Panc1 (cell line): ENCODE measurements at regions not wholly inside any gene's neighbourhood (a gene's known extent, or its start where the extent isn't known, plus 50 kb on each side); places are given as distances from the start of the nearest gene placed in this dataset.

ENCODE experiments used
- ATAC-seq: fragments of 200-7000 bp; cut with Tn5 transposase; 2 replicates; pipeline ENCODE4 v1.9.1; 2020; ENCODE audit warnings: mild to moderate bottlenecking, moderate library complexity
- BruUV-seq: library from RNA; stranded (reverse); fragments of 400-500 nt; replicated peaks from 2 replicates; lab custom pipeline; 2021; lab: Mats Ljungman, UMichigan
- CTCF ChIA-PET: fragments of 300-600 bp; sonication (Branson Sonifier 250); formaldehyde crosslinking; loops from one replicate; lab custom pipeline; 2022; ENCODE audit warnings: antibody characterized with exemption; lab: Charles Lee
- POLR2A ChIA-PET: fragments of 300-600 bp; sonication (Branson Sonifier 250); formaldehyde crosslinking; loops from one replicate; lab custom pipeline; 2022; ENCODE audit warnings: antibody characterized with exemption; lab: Charles Lee
- DNase-seq: peaks from one replicate; pipeline ENCODE4 v3.0.0-alpha.2; 2010; ENCODE audit warnings: low read depth, low spot score
- H3K27ac ChIP-seq: 2 replicates; pipeline ENCODE4 v1.5.1; 2011; ENCODE audit warnings: mild to moderate bottlenecking, low read length, inconsistent platforms
- H3K27me3 ChIP-seq: fragments of 200-500 bp; sonication (Bioruptor generic); 2 replicates; pipeline ENCODE4 v1.6.0; 2014; ENCODE audit warnings: low read length, inconsistent platforms; ENCODE audit not compliant: control insufficient read depth, insufficient read depth
- H3K36me3 ChIP-seq: fragments of 200-500 bp; sonication (Bioruptor generic); 2 replicates; pipeline ENCODE4 v1.5.1; 2014; ENCODE audit warnings: inconsistent platforms, mild to moderate bottlenecking, low read length, moderate library complexity; ENCODE audit not compliant: control insufficient read depth, insufficient read depth
- H3K4me1 ChIP-seq: 2 replicates; pipeline ENCODE4 v1.5.1; 2011; ENCODE audit warnings: inconsistent platforms, mild to moderate bottlenecking, low read length, moderate library complexity; ENCODE audit not compliant: control insufficient read depth, insufficient read depth
- H3K4me3 ChIP-seq, 2 experiments: 2 replicates each; pipeline ENCODE4 v1.5.1; 2011 to 2012; ENCODE audit warnings: low read depth in 2 of 2, low read length in 2 of 2, mild to moderate bottlenecking in 2 of 2, inconsistent platforms in 1 of 2, moderate library complexity in 1 of 2
- H3K9me3 ChIP-seq: fragments of 200-500 bp; sonication (Bioruptor generic); 2 replicates; pipeline ENCODE4 v1.5.1; 2014; ENCODE audit warnings: low read depth, mild to moderate bottlenecking, inconsistent platforms, low read length, moderate library complexity; ENCODE audit not compliant: control insufficient read depth, insufficient read depth
- CTCF ChIP-seq: fragments of 450-650 bp; IDR thresholded peaks from 2 replicates; pipeline ENCODE4 v1.5.1; 2017; ENCODE audit warnings: mild to moderate bottlenecking
- POLR2AphosphoS5 ChIP-seq: IDR thresholded peaks from 2 replicates; pipeline ENCODE4 v1.6.1; 2012; ENCODE audit warnings: mild to moderate bottlenecking, low read depth, low read length, moderate library complexity
- REST ChIP-seq, 2 experiments: IDR thresholded peaks; 2 replicates each; pipeline ENCODE4 v1.6.1; 2011 to 2012; ENCODE audit warnings: low read depth in 2 of 2, control low read depth in 1 of 2, low read length in 1 of 2, mild to moderate bottlenecking in 1 of 2, moderate library complexity in 1 of 2; ENCODE audit not compliant: insufficient read depth in 1 of 2
- SIN3A ChIP-seq: IDR thresholded peaks from 2 replicates; pipeline ENCODE4 v1.6.1; 2012; ENCODE audit warnings: low read depth, mild to moderate bottlenecking, low read length, moderate library complexity, borderline replicate concordance; ENCODE audit not compliant: insufficient read depth
- TCF7L2 ChIP-seq: IDR thresholded peaks from 2 replicates; pipeline ENCODE4 v1.6.1; 2011; ENCODE audit warnings: mild to moderate bottlenecking, low read depth, low read length, inconsistent platforms
- in situ Hi-C: cut with HindIII; loops from 2 replicates; pipeline ENCODE4 v1.10.0; 2016; ENCODE audit warnings: low sequenced_read_pairs, low pct_unique_long_range_greater_than_20kb
- intact Hi-C: fragments of 100-400 bp; cut with micrococcal nuclease; formaldehyde crosslinking; loops from one replicate; pipeline ENCODE4 v1.10.0; 2022; ENCODE audit not compliant: unreplicated experiment

- no peak for TF ChIP-seq SIN3A
- no peak for TF ChIP-seq REST (IDR thresholded peaks at IDR 0.05; ENCODE audit: insufficient read depth in 1 of 2, low read depth in 2 of 2, low read length in 1 of 2)
- no peak for TF ChIP-seq TCF7L2
- TF ChIP-seq CTCF: no peak
- TF ChIP-seq POLR2AphosphoS5: no peak
- intact Hi-C loops (no loop called here), in situ Hi-C loops (no loop called here)
- Histone ChIP-seq H3K36me3 (no peaks in the 10 kb centered on the region), H3K9me3 (no peaks in the 10 kb centered on the region), H3K4me1 (no peaks in the 10 kb centered on the region), H3K4me3 (no peak overlapping the region), H3K27ac (no peak overlapping the region), H3K27me3 (no peaks in the 10 kb centered on the region)
- ATAC-seq (no peak), DNase-seq (no peak)
- ChIA-PET CTCF (no interaction called here), POLR2A (no interaction called here)
- BruUV-seq: no TSS peak
Measured at GRCh38 chr4:79552311-79552710, 144.3 kb upstream of the GK2 start.

- in situ Hi-C loops: no loop called here
- CTCF ChIA-PET: no interaction called here
Measured at GRCh38 chr4:79551555-79551954, 143.5 kb upstream of the GK2 start.

More at GRCh38 chr4:79551555-79551954, 143.5 kb upstream of the GK2 start:
- ATAC-seq (no peak), DNase-seq (no peak)
- BruUV-seq: no TSS peak
- H3K27me3 ChIP-seq: no peaks in the 10 kb centered on the region
- POLR2A ChIA-PET: no interaction called here
- H3K27ac ChIP-seq: no peak overlapping the region
- no peaks in the 10 kb centered on the region for H3K9me3 ChIP-seq
- H3K4me3 ChIP-seq: no peak overlapping the region
- intact Hi-C loops: no loop called here
- H3K4me1 ChIP-seq: no peaks in the 10 kb centered on the region
- TF ChIP-seq CTCF (no peak), TCF7L2 (no peak), SIN3A (no peak), REST (IDR thresholded peaks at IDR 0.05; ENCODE audit: insufficient read depth in 1 of 2, low read depth in 2 of 2, low read length in 1 of 2) (no peak), POLR2AphosphoS5 (no peak)
- no peaks in the 10 kb centered on the region for H3K36me3 ChIP-seq
